Right atrium auricular region (tissue), 2 donors: ENCODE measurements at regions not wholly inside any gene's neighbourhood (a gene's known extent, or its start where the extent isn't known, plus 50 kb on each side); places are given as distances from the start of the nearest gene placed in this dataset.
"Not testable (repeated sequence)": the region's sequence is repeated elsewhere in the genome, so short reads cannot be mapped to it uniquely, and the experiment has no call there.

Source experiments
- DNase-seq: peaks from one replicate; pipeline ENCODE4 v3.0.0-alpha.2; 2019; ENCODE audit warnings: low spot score
- H3K27ac ChIP-seq, 2 donors: fragments of 200-600 bp; sonication (generic); 1 replicate in 1 of 2; 2 replicates in 1 of 2; pipeline ENCODE4 v1.5.1; 2016 to 2019
- H3K27me3 ChIP-seq, 2 donors: fragments of 200-600 bp; sonication (generic); one replicate each; pipeline versions ENCODE4 v1.5.1 to v1.6.0; 2017 to 2019
- H3K36me3 ChIP-seq: fragments of 200-600 bp; sonication (generic); one replicate; pipeline ENCODE4 v1.5.1; 2016
- H3K4me1 ChIP-seq, 2 donors: fragments of 200-600 bp; sonication (generic); one replicate each; pipeline versions ENCODE4 v1.5.1 to v1.6.0; 2017 to 2019
- H3K4me3 ChIP-seq, 2 donors: fragments of 200-600 bp; sonication (generic); 1 replicate in 1 of 2; 2 replicates in 1 of 2; pipeline ENCODE4 v1.5.1; 2017 to 2019; ENCODE audit warnings: mild to moderate bottlenecking in 1 of 2, moderate library complexity in 1 of 2
- H3K9me3 ChIP-seq, 2 donors: fragments of 200-600 bp; sonication (generic); one replicate each; pipeline ENCODE4 v1.5.1; 2019
- CTCF ChIP-seq, 2 donors: fragments of 200-600 bp; sonication (generic); IDR thresholded peaks; one replicate each; pipeline ENCODE4 v1.5.1; 2019; ENCODE audit warnings: antibody characterized with exemption in 2 of 2

GRCh38 chr3:145692751-145693150, 468.2 kb downstream of the PLOD2 start:
- Histone ChIP-seq H3K4me3 (no peak overlapping the region), H3K36me3 (no peaks in the 10 kb centered on the region), H3K4me1 (no peaks in the 10 kb centered on the region), H3K9me3 (no peaks in the 10 kb centered on the region), H3K27ac (no peak overlapping the region), H3K27me3 (no peaks in the 10 kb centered on the region)
- no peak for TF ChIP-seq CTCF (IDR thresholded peaks at IDR 0.05)
- no peak for DNase-seq

- no peaks in the 10 kb centered on the region for H3K27me3 ChIP-seq
- H3K27ac ChIP-seq, result no peak overlapping the region
- H3K4me1 ChIP-seq, result no peaks in the 10 kb centered on the region
- H3K9me3 ChIP-seq, result no peaks in the 10 kb centered on the region
- no peaks in the 10 kb centered on the region for H3K36me3 ChIP-seq
- no peak for DNase-seq
- H3K4me3 ChIP-seq, result no peak overlapping the region
- TF ChIP-seq CTCF (IDR thresholded peaks at IDR 0.05), result no peak
Observed at GRCh38 chr3:145696011-145696410, 465.0 kb downstream of the PLOD2 start.

GRCh38 chr3:145698250-145698649, 462.7 kb downstream of the PLOD2 start:
- no peak for DNase-seq
- no peak for TF ChIP-seq CTCF (IDR thresholded peaks at IDR 0.05)
- H3K36me3 ChIP-seq, result no peaks in the 10 kb centered on the region
- no peak overlapping the region for H3K4me3 ChIP-seq
- H3K4me1 ChIP-seq, result no peaks in the 10 kb centered on the region
- H3K9me3 ChIP-seq, result no peaks in the 10 kb centered on the region
- H3K27ac ChIP-seq, result no peak overlapping the region
- H3K27me3 ChIP-seq, result no peaks in the 10 kb centered on the region

- Histone ChIP-seq H3K36me3 (no peaks in the 10 kb centered on the region), H3K9me3 (no peaks in the 10 kb centered on the region), H3K4me3 (no peak overlapping the region), H3K27ac (no peak overlapping the region), H3K27me3 (no peaks in the 10 kb centered on the region), H3K4me1 (no peaks in the 10 kb centered on the region)
- DNase-seq, result no peak
- no peak for TF ChIP-seq CTCF (IDR thresholded peaks at IDR 0.05)
Observed at GRCh38 chr3:145698749-145699148, 462.2 kb downstream of the PLOD2 start.

- no peak for TF ChIP-seq CTCF (IDR thresholded peaks at IDR 0.05)
- H3K27ac ChIP-seq, result no peak overlapping the region
- H3K4me3 ChIP-seq, result no peak overlapping the region
- H3K27me3 ChIP-seq, result no peaks in the 10 kb centered on the region
- no peak for DNase-seq
- no peaks in the 10 kb centered on the region for H3K4me1 ChIP-seq
- H3K36me3 ChIP-seq, result no peaks in the 10 kb centered on the region
- no peaks in the 10 kb centered on the region for H3K9me3 ChIP-seq
Observed at GRCh38 chr3:145704020-145704419, 457.0 kb downstream of the PLOD2 start.

- not testable (repeated sequence) for H3K27ac ChIP-seq, H3K9me3 ChIP-seq, H3K27me3 ChIP-seq, H3K4me1 ChIP-seq, H3K36me3 ChIP-seq, DNase-seq, H3K4me3 ChIP-seq
Observed at GRCh38 chr3:145709779-145710178, 451.2 kb downstream of the PLOD2 start.
